Fibroblast of lung (primary cell): ENCODE measurements at regions not wholly inside any gene's neighbourhood (a gene's known extent, or its start where the extent isn't known, plus 50 kb on each side); places are given as distances from the start of the nearest gene placed in this dataset.

ENCODE experiments used
- DNase-seq, 2 donors: peaks; one replicate each; pipeline versions ENCODE4 v3.0.0 to v3.0.0-alpha.2; 2010; ENCODE audit warnings: low read depth in 2 of 2
- H2AFZ ChIP-seq: 2 replicates; pipeline ENCODE4 v1.5.1; 2012; ENCODE audit warnings: low read length, control low read depth, inconsistent platforms
- H3K27ac ChIP-seq: 2 replicates; pipeline ENCODE4 v1.5.1; 2011; ENCODE audit warnings: low read length, control low read depth; ENCODE audit not compliant: insufficient read depth
- H3K27me3 ChIP-seq: 2 replicates; pipeline ENCODE4 v1.5.1; 2011; ENCODE audit warnings: mild to moderate bottlenecking, low read length; ENCODE audit not compliant: control insufficient read depth, insufficient read depth
- H3K36me3 ChIP-seq: 2 replicates; pipeline ENCODE4 v1.5.1; 2011; ENCODE audit warnings: low read length; ENCODE audit not compliant: control insufficient read depth, insufficient read depth
- H3K4me1 ChIP-seq: 2 replicates; pipeline ENCODE4 v1.5.1; 2011; ENCODE audit warnings: low read length; ENCODE audit not compliant: control insufficient read depth, insufficient read depth; ENCODE audit errors: extremely low read depth
- H3K4me2 ChIP-seq: 2 replicates; pipeline ENCODE4 v1.5.1; 2011; ENCODE audit warnings: low read length, control low read depth; ENCODE audit not compliant: insufficient read depth; ENCODE audit errors: extremely low read depth
- H3K4me3 ChIP-seq, 4 experiments: fragments of 200-600 bp in 1 of 4; sonication (generic) in 1 of 4; replicated peaks in 1 of 4; 2 replicates each; pipeline ENCODE4 v1.5.1; 2011 to 2016; ENCODE audit warnings: low read length in 4 of 4, low read depth in 3 of 4, mild to moderate bottlenecking in 3 of 4, control low read depth in 2 of 4, inconsistent platforms in 1 of 4, mixed read lengths in 1 of 4; ENCODE audit not compliant: insufficient read depth in 1 of 4; ENCODE audit errors: control extremely low read depth in 1 of 4
- H3K79me2 ChIP-seq: 2 replicates; pipeline ENCODE4 v1.5.1; 2012; ENCODE audit warnings: mild to moderate bottlenecking, low read length, inconsistent platforms; ENCODE audit not compliant: control insufficient read depth, insufficient read depth
- H3K9ac ChIP-seq: 2 replicates; pipeline ENCODE4 v1.5.1; 2011; ENCODE audit warnings: mild to moderate bottlenecking, low read length, control low read depth; ENCODE audit not compliant: insufficient read depth
- H3K9me3 ChIP-seq: 2 replicates; pipeline ENCODE4 v1.5.1; 2012; ENCODE audit warnings: low read depth, low read length; ENCODE audit not compliant: control insufficient read depth, insufficient read depth
- H4K20me1 ChIP-seq: 2 replicates; pipeline ENCODE4 v1.5.1; 2011; ENCODE audit warnings: low read length; ENCODE audit not compliant: control insufficient read depth, insufficient read depth; ENCODE audit errors: extremely low read depth
- CTCF ChIP-seq, 2 donors: IDR thresholded peaks in 1 of 2; conservative IDR thresholded peaks in 1 of 2; 1 replicate in 1 of 2; 2 replicates in 1 of 2; pipeline ENCODE4 v1.5.1; 2011 to 2012; ENCODE audit warnings: low read length in 2 of 2, control low read depth in 1 of 2, inconsistent platforms in 1 of 2, low read depth in 1 of 2, mild to moderate bottlenecking in 1 of 2
- EZH2 ChIP-seq: IDR thresholded peaks from 2 replicates; pipeline ENCODE4 v1.5.1; 2012; ENCODE audit warnings: low read length, control low read depth, mild to moderate bottlenecking; ENCODE audit errors: missing control alignments

GRCh38 chr3:80676866-80677265 lies 909.1 kb upstream of the ROBO1 start:
- H3K36me3 ChIP-seq, result no peaks in the 10 kb centered on the region
- H3K4me2 ChIP-seq, result no peak overlapping the region
- H3K27me3 ChIP-seq, result no peaks in the 10 kb centered on the region
- TF ChIP-seq EZH2 (no peak), CTCF (conservative IDR thresholded peaks at IDR 0.05 in 1 of 2, IDR thresholded peaks at IDR 0.05 in 1 of 2; ENCODE audit: low read depth in 1 of 2, low read length in 2 of 2) (peak in 1 of 2 donors; percentile 4)
- H3K4me3 ChIP-seq, result no peak overlapping the region
- no peaks in the 10 kb centered on the region for H4K20me1 ChIP-seq
- no peak overlapping the region for H2AFZ ChIP-seq
- no peak overlapping the region for H3K27ac ChIP-seq
- no peak overlapping the region for H3K9ac ChIP-seq
- H3K9me3 ChIP-seq, result no peaks in the 10 kb centered on the region
- peak; percentile 1 to 16 for DNase-seq
- H3K79me2 ChIP-seq, result no peaks in the 10 kb centered on the region
- no peaks in the 10 kb centered on the region for H3K4me1 ChIP-seq

GRCh38 chr3:80676261-80676660 lies 908.5 kb upstream of the ROBO1 start:
- no peak overlapping the region for H2AFZ ChIP-seq
- H3K4me1 ChIP-seq, result no peaks in the 10 kb centered on the region
- H3K9me3 ChIP-seq, result no peaks in the 10 kb centered on the region
- H3K27ac ChIP-seq, result no peak overlapping the region
- H3K79me2 ChIP-seq, result no peaks in the 10 kb centered on the region
- no peaks in the 10 kb centered on the region for H4K20me1 ChIP-seq
- H3K9ac ChIP-seq, result no peak overlapping the region
- H3K27me3 ChIP-seq, result no peaks in the 10 kb centered on the region
- no peak for TF ChIP-seq CTCF (conservative IDR thresholded peaks at IDR 0.05 in 1 of 2, IDR thresholded peaks at IDR 0.05 in 1 of 2; ENCODE audit: low read depth in 1 of 2, low read length in 2 of 2)
- no peak for TF ChIP-seq EZH2
- no peak overlapping the region for H3K4me3 ChIP-seq
- no peaks in the 10 kb centered on the region for H3K36me3 ChIP-seq
- DNase-seq, result no peak
- no peak overlapping the region for H3K4me2 ChIP-seq

- no peak for TF ChIP-seq EZH2
- no peak for TF ChIP-seq CTCF (conservative IDR thresholded peaks at IDR 0.05 in 1 of 2, IDR thresholded peaks at IDR 0.05 in 1 of 2; ENCODE audit: low read depth in 1 of 2, low read length in 2 of 2)
- H3K27me3 ChIP-seq, result no peaks in the 10 kb centered on the region
- no peak overlapping the region for H3K9ac ChIP-seq
- no peaks in the 10 kb centered on the region for H3K4me1 ChIP-seq
- no peak overlapping the region for H2AFZ ChIP-seq
- no peak overlapping the region for H3K4me3 ChIP-seq
- no peaks in the 10 kb centered on the region for H4K20me1 ChIP-seq
- no peaks in the 10 kb centered on the region for H3K9me3 ChIP-seq
- H3K36me3 ChIP-seq, result no peaks in the 10 kb centered on the region
- no peak overlapping the region for H3K27ac ChIP-seq
- DNase-seq, result no peak
- no peaks in the 10 kb centered on the region for H3K79me2 ChIP-seq
- H3K4me2 ChIP-seq, result no peak overlapping the region
These were observed 908.0 kb upstream of the ROBO1 start for GRCh38 chr3:80675790-80676189.
